ENCODE measurements at regions not wholly inside any gene's neighbourhood (a gene's known extent, or its start where the extent isn't known, plus 50 kb on each side); places are given as distances from the start of the nearest gene placed in this dataset.

GRCh38 chr10:4721999-4722753, 103.8 kb upstream of the AKR1E2 start:
- peak in 1 of 2 experiments; percentile 60 for DNase-seq (ENCODE audit: low read depth in 1 of 2, low spot score in 1 of 2)
- no peak for TF ChIP-seq JUND (IDR thresholded peaks at IDR 0.05; ENCODE audit: low read depth)
- in situ Hi-C loops (cut with HindIII; ENCODE audit: low pct_unique_long_range_greater_than_20kb, low sequenced_read_pairs): no loop called here

- in situ Hi-C loops (cut with HindIII; ENCODE audit: low pct_unique_long_range_greater_than_20kb, low sequenced_read_pairs): no loop called here
- DNase-seq (ENCODE audit: low read depth in 1 of 2, low spot score in 1 of 2): no peak
- TF ChIP-seq JUND (IDR thresholded peaks at IDR 0.05; ENCODE audit: low read depth): no peak
Observed at GRCh38 chr10:4720463-4720862, 105.5 kb upstream of the AKR1E2 start.

GRCh38 chr10:4719671-4720070, 106.3 kb upstream of the AKR1E2 start:
- DNase-seq (ENCODE audit: low read depth in 1 of 2, low spot score in 1 of 2): no peak
- in situ Hi-C loops (cut with HindIII; ENCODE audit: low pct_unique_long_range_greater_than_20kb, low sequenced_read_pairs): no loop called here
- no peak for TF ChIP-seq JUND (IDR thresholded peaks at IDR 0.05; ENCODE audit: low read depth)

GRCh38 chr10:4719036-4719435, 107.0 kb upstream of the AKR1E2 start:
- TF ChIP-seq JUND (IDR thresholded peaks at IDR 0.05; ENCODE audit: low read depth): no peak
- no peak for DNase-seq (ENCODE audit: low read depth in 1 of 2, low spot score in 1 of 2)
- in situ Hi-C loops (cut with HindIII; ENCODE audit: low pct_unique_long_range_greater_than_20kb, low sequenced_read_pairs): no loop called here

- TF ChIP-seq JUND (IDR thresholded peaks at IDR 0.05; ENCODE audit: low read depth): no peak
- DNase-seq (ENCODE audit: low read depth in 1 of 2, low spot score in 1 of 2): no peak
- in situ Hi-C loops (cut with HindIII; ENCODE audit: low pct_unique_long_range_greater_than_20kb, low sequenced_read_pairs): no loop called here
Observed at GRCh38 chr10:4718544-4718943, 107.5 kb upstream of the AKR1E2 start.

GRCh38 chr10:4717670-4718069, 108.3 kb upstream of the AKR1E2 start:
- no peak for DNase-seq (ENCODE audit: low read depth in 1 of 2, low spot score in 1 of 2)
- in situ Hi-C loops (cut with HindIII; ENCODE audit: low pct_unique_long_range_greater_than_20kb, low sequenced_read_pairs): no loop called here
- no peak for TF ChIP-seq JUND (IDR thresholded peaks at IDR 0.05; ENCODE audit: low read depth)

GRCh38 chr10:4710858-4711257, 115.1 kb upstream of the AKR1E2 start:
- in situ Hi-C loops (cut with HindIII; ENCODE audit: low pct_unique_long_range_greater_than_20kb, low sequenced_read_pairs): no loop called here
- no peak for DNase-seq (ENCODE audit: low read depth in 1 of 2, low spot score in 1 of 2)
- TF ChIP-seq JUND (IDR thresholded peaks at IDR 0.05; ENCODE audit: low read depth): no peak

- in situ Hi-C loops (cut with HindIII; ENCODE audit: low pct_unique_long_range_greater_than_20kb, low sequenced_read_pairs): no loop called here
- no peak for TF ChIP-seq JUND (IDR thresholded peaks at IDR 0.05; ENCODE audit: low read depth)
Observed at GRCh38 chr10:4708123-4708759, 117.8 kb upstream of the AKR1E2 start.

GRCh38 chr10:4707221-4707620, 118.8 kb upstream of the AKR1E2 start:
- no peak for TF ChIP-seq JUND (IDR thresholded peaks at IDR 0.05; ENCODE audit: low read depth)
- in situ Hi-C loops (cut with HindIII; ENCODE audit: low pct_unique_long_range_greater_than_20kb, low sequenced_read_pairs): no loop called here
- DNase-seq (ENCODE audit: low read depth in 1 of 2, low spot score in 1 of 2): no peak

More at GRCh38 chr10:4708123-4708759, 117.8 kb upstream of the AKR1E2 start:
- DNase-seq (ENCODE audit: low read depth in 1 of 2, low spot score in 1 of 2): peak in 1 of 2 experiments; percentile 34

GRCh38 chr10:4704034-4704545, 121.9 kb upstream of the AKR1E2 start:
- DNase-seq (ENCODE audit: low read depth in 1 of 2, low spot score in 1 of 2): peak in 1 of 2 experiments; percentile 46
- in situ Hi-C loops (cut with HindIII; ENCODE audit: low pct_unique_long_range_greater_than_20kb, low sequenced_read_pairs): no loop called here
- TF ChIP-seq JUND (IDR thresholded peaks at IDR 0.05; ENCODE audit: low read depth): no peak

- in situ Hi-C loops (cut with HindIII; ENCODE audit: low pct_unique_long_range_greater_than_20kb, low sequenced_read_pairs): no loop called here
- DNase-seq (ENCODE audit: low read depth in 1 of 2, low spot score in 1 of 2): no peak
- no peak for TF ChIP-seq JUND (IDR thresholded peaks at IDR 0.05; ENCODE audit: low read depth)
Observed at GRCh38 chr10:4701016-4701415, 125.0 kb upstream of the AKR1E2 start.

- TF ChIP-seq JUND (IDR thresholded peaks at IDR 0.05; ENCODE audit: low read depth): no peak
- DNase-seq (ENCODE audit: low read depth in 1 of 2, low spot score in 1 of 2): no peak
- in situ Hi-C loops (cut with HindIII; ENCODE audit: low pct_unique_long_range_greater_than_20kb, low sequenced_read_pairs): no loop called here
Observed at GRCh38 chr10:4699950-4700730, 125.9 kb upstream of the AKR1E2 start.

- no peak for TF ChIP-seq JUND (IDR thresholded peaks at IDR 0.05; ENCODE audit: low read depth)
- in situ Hi-C loops (cut with HindIII; ENCODE audit: low pct_unique_long_range_greater_than_20kb, low sequenced_read_pairs): no loop called here
Observed at GRCh38 chr10:4698075-4698474, 127.9 kb upstream of the AKR1E2 start.

More at GRCh38 chr10:4698075-4698474, 127.9 kb upstream of the AKR1E2 start:
- no peak for DNase-seq (ENCODE audit: low read depth in 1 of 2, low spot score in 1 of 2)

All from T47D (cell line).